NCI-H1436 (cell line): ENCODE measurements at regions not wholly inside any gene's neighbourhood (a gene's known extent, or its start where the extent isn't known, plus 50 kb on each side); places are given as distances from the start of the nearest gene placed in this dataset.

Experiments
- DNase-seq: peaks from one replicate; lab custom pipeline; 2025; lab: John Stamatoyannopoulos, UW

GRCh38 chrX:109928596-109929335 is 74.1 kb upstream of the TMEM164 start:
- no peak for DNase-seq

- no peak for DNase-seq
These were observed 71.2 kb upstream of the TMEM164 start for GRCh38 chrX:109931677-109932076.

GRCh38 chrX:109934434-109934833 is 68.5 kb upstream of the TMEM164 start:
- DNase-seq, result no peak

GRCh38 chrX:109934935-109935334 is 68.0 kb upstream of the TMEM164 start:
- DNase-seq, result no peak

- no peak for DNase-seq
These were observed 66.8 kb upstream of the TMEM164 start for GRCh38 chrX:109936114-109936513.

- no peak for DNase-seq
These were observed 66.3 kb upstream of the TMEM164 start for GRCh38 chrX:109936598-109936997.

GRCh38 chrX:109939498-109939897 is 63.4 kb upstream of the TMEM164 start:
- no peak for DNase-seq

- DNase-seq, result no peak
These were observed 62.5 kb upstream of the TMEM164 start for GRCh38 chrX:109940411-109940810.

- DNase-seq, result no peak
These were observed 59.7 kb upstream of the TMEM164 start for GRCh38 chrX:109943092-109943739.

- DNase-seq, result no peak
These were observed 59.2 kb upstream of the TMEM164 start for GRCh38 chrX:109943740-109944092.

- no peak for DNase-seq
These were observed 50.9 kb upstream of the TMEM164 start for GRCh38 chrX:109952050-109952449.

- DNase-seq, result no peak
These were observed 49.7 kb upstream of the TMEM164 start for GRCh38 chrX:109952985-109953905.
